Neural crest cell (in vitro differentiated cells): ENCODE measurements at regions not wholly inside any gene's neighbourhood (a gene's known extent, or its start where the extent isn't known, plus 50 kb on each side); places are given as distances from the start of the nearest gene placed in this dataset.

ENCODE experiments used
- DNase-seq: peaks from one replicate; pipeline ENCODE4 v3.0.0; 2021; ENCODE audit warnings: low read depth, mixed read lengths, low spot score
- H3K27ac Mint-ChIP-seq: one replicate; pipeline ENCODE4 v1.8.0; 2021; ENCODE audit warnings: mild to moderate bottlenecking, mixed read lengths; ENCODE audit not compliant: unreplicated experiment
- H3K27me3 Mint-ChIP-seq: 2 replicates; pipeline ENCODE4 v1.8.0; 2021; ENCODE audit warnings: low read depth, mild to moderate bottlenecking, mixed read lengths
- H3K36me3 Mint-ChIP-seq: 2 replicates; pipeline ENCODE4 v1.8.0; 2021; ENCODE audit warnings: low read depth, mild to moderate bottlenecking, mixed read lengths
- H3K4me1 Mint-ChIP-seq: 2 replicates; pipeline ENCODE4 v1.8.0; 2021; ENCODE audit warnings: mixed read lengths
- H3K4me3 Mint-ChIP-seq: one replicate; pipeline ENCODE4 v1.8.0; 2021; ENCODE audit warnings: mild to moderate bottlenecking, mixed read lengths
- H3K9me3 Mint-ChIP-seq: 2 replicates; pipeline ENCODE4 v1.8.0; 2021; ENCODE audit warnings: mixed read lengths
- CTCF ChIP-seq: fragments of 200-600 bp; sonication (generic); conservative IDR thresholded peaks from 2 replicates; pipeline ENCODE4 v1.5.0; 2021; ENCODE audit warnings: antibody characterized with exemption, mild to moderate bottlenecking

- H3K27ac Mint-ChIP-seq, result no peak overlapping the region
- H3K9me3 Mint-ChIP-seq, result peaks cover 3% of the 10 kb centered on the region
- H3K36me3 Mint-ChIP-seq, result peaks cover 4% of the 10 kb centered on the region
- H3K27me3 Mint-ChIP-seq, result no peaks in the 10 kb centered on the region
- TF ChIP-seq CTCF, result no peak
- H3K4me3 Mint-ChIP-seq, result no peak overlapping the region
- DNase-seq, result no peak
- no peaks in the 10 kb centered on the region for H3K4me1 Mint-ChIP-seq
These were observed 404.6 kb downstream of the EFNA5 start for GRCh38 chr5:107266100-107266499.

- Mint-ChIP-seq H3K27me3 (no peaks in the 10 kb centered on the region), H3K9me3 (peaks cover 3% of the 10 kb centered on the region), H3K36me3 (peaks cover 4% of the 10 kb centered on the region), H3K4me1 (no peaks in the 10 kb centered on the region), H3K4me3 (no peak overlapping the region), H3K27ac (no peak overlapping the region)
- DNase-seq, result no peak
- no peak for TF ChIP-seq CTCF
These were observed 405.5 kb downstream of the EFNA5 start for GRCh38 chr5:107265193-107265592.

GRCh38 chr5:107263387-107264018, 407.2 kb downstream of the EFNA5 start:
- peaks cover 4% of the 10 kb centered on the region for H3K36me3 Mint-ChIP-seq
- H3K4me3 Mint-ChIP-seq, result no peak overlapping the region
- H3K27ac Mint-ChIP-seq, result no peak overlapping the region
- H3K9me3 Mint-ChIP-seq, result peaks cover 3% of the 10 kb centered on the region
- TF ChIP-seq CTCF, result no peak
- no peaks in the 10 kb centered on the region for H3K27me3 Mint-ChIP-seq
- no peaks in the 10 kb centered on the region for H3K4me1 Mint-ChIP-seq
- DNase-seq, result no peak

DNA sequence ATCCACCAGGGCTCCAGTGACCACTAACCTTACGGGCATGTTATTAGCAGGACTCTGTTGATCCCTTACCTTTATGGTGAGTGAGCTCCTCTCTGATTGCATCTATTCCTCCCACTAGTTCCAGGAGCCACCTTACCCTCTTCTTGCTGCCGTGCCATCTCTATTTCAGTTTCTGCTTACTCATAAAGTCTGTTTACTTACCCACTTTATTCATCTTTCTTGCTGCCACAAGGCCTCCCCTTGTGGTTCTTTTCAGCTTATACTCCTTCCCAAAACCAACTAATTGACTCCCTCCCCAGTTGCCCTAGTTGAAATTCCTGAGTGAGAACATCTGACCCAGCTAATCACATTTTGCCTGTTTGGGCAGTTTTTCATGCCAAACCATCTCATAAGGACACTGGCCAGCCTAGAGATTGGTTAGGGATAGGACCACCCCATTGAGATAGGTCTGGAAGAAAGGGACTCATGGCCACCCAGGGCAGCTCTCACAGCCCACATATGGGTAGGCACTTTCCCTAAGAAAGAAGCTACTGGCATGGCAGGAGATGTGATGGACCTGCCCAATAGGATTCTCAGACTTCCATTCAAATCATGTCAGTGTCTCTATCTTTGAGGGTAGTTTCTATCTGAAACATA, 412.7 kb downstream of the EFNA5 start:
- no peak overlapping the region for H3K27ac Mint-ChIP-seq
- no peaks in the 10 kb centered on the region for H3K27me3 Mint-ChIP-seq
- no peak for DNase-seq
- H3K36me3 Mint-ChIP-seq, result peaks cover 4% of the 10 kb centered on the region
- no peak for TF ChIP-seq CTCF
- peaks cover 5% of the 10 kb centered on the region for H3K4me1 Mint-ChIP-seq
- H3K4me3 Mint-ChIP-seq, result no peak overlapping the region
- H3K9me3 Mint-ChIP-seq, result peaks cover 8% of the 10 kb centered on the region

GRCh38 chr5:107254902-107255234, 415.9 kb downstream of the EFNA5 start:
- no peaks in the 10 kb centered on the region for H3K27me3 Mint-ChIP-seq
- TF ChIP-seq CTCF, result no peak
- peaks cover 4% of the 10 kb centered on the region for H3K9me3 Mint-ChIP-seq
- no peak overlapping the region for H3K4me3 Mint-ChIP-seq
- H3K36me3 Mint-ChIP-seq, result no peaks in the 10 kb centered on the region
- DNase-seq, result no peak
- no peak overlapping the region for H3K27ac Mint-ChIP-seq
- peaks cover 10% of the 10 kb centered on the region for H3K4me1 Mint-ChIP-seq
